ENCODE measurements at regions not wholly inside any gene's neighbourhood (a gene's known extent, or its start where the extent isn't known, plus 50 kb on each side); places are given as distances from the start of the nearest gene placed in this dataset.

GRCh38 chr9:73701415-73702057 is 549.9 kb downstream of the ANXA1 start:
- Mint-ChIP-seq H3K27me3 (peaks cover 0 to 14% of the 10 kb centered on the region in 2 donors), H3K36me3 (no peaks in the 10 kb centered on the region)

GRCh38 chr9:73714294-73714693 is 562.6 kb downstream of the ANXA1 start:
- no peak for DNase-seq (ENCODE audit: low spot score)
- ATAC-seq: no peak
- H3K4me3 Mint-ChIP-seq: no peak overlapping the region
- no peaks in the 10 kb centered on the region for H3K4me1 Mint-ChIP-seq (ENCODE audit: low read depth in 2 of 2)
- H3K27me3 Mint-ChIP-seq: no peaks in the 10 kb centered on the region
- no peaks in the 10 kb centered on the region for H3K36me3 Mint-ChIP-seq
- no peak overlapping the region for H3K27ac Mint-ChIP-seq
- peaks cover 8% of the 10 kb centered on the region for H3K9me3 Mint-ChIP-seq

More at GRCh38 chr9:73701415-73702057, 549.9 kb downstream of the ANXA1 start:
- no peak overlapping the region for H3K4me3 Mint-ChIP-seq
- no peak overlapping the region for H3K27ac Mint-ChIP-seq
- no peak for ATAC-seq
- no peak for DNase-seq (ENCODE audit: low spot score)
- H3K9me3 Mint-ChIP-seq: peaks cover 6% of the 10 kb centered on the region
- H3K4me1 Mint-ChIP-seq (ENCODE audit: low read depth in 2 of 2): no peaks in the 10 kb centered on the region

DNA sequence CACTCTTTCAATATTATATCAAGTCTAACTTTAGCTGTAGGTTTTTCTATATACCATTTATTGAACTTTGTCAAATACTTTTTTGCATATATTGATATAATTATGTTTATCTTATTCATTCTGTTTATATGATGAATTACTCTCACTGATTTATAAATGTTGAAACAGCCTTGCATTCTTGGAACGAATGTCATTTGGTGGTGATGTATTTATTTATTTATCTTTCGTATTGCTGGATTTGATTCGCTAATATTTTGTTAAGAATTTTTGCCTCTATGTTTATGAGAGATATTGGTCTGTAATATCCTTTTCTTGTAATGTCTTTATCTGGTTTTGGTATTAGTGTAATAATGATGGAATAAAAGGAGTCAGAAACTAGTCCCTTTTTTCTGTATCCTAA is 563.9 kb downstream of the ANXA1 start:
- ATAC-seq (no peak), DNase-seq (ENCODE audit: low spot score) (no peak)
- no peaks in the 10 kb centered on the region for H3K27me3 Mint-ChIP-seq
- H3K4me1 Mint-ChIP-seq (ENCODE audit: low read depth in 2 of 2): no peaks in the 10 kb centered on the region
- H3K9me3 Mint-ChIP-seq: peaks cover 8% of the 10 kb centered on the region
- no peaks in the 10 kb centered on the region for H3K36me3 Mint-ChIP-seq
- H3K27ac Mint-ChIP-seq: no peak overlapping the region
- no peak overlapping the region for H3K4me3 Mint-ChIP-seq

GRCh38 chr9:73719660-73720059 is 568.0 kb downstream of the ANXA1 start:
- Mint-ChIP-seq H3K36me3 (no peaks in the 10 kb centered on the region), H3K27ac (no peak overlapping the region), H3K27me3 (no peaks in the 10 kb centered on the region), H3K9me3 (peaks cover 6% of the 10 kb centered on the region), H3K4me1 (ENCODE audit: low read depth in 2 of 2) (no peaks in the 10 kb centered on the region), H3K4me3 (no peak overlapping the region)
- DNase-seq (ENCODE audit: low spot score): no peak
- no peak for ATAC-seq

GRCh38 chr9:73720601-73721000 is 568.9 kb downstream of the ANXA1 start:
- no peaks in the 10 kb centered on the region for H3K27me3 Mint-ChIP-seq
- ATAC-seq (no peak), DNase-seq (ENCODE audit: low spot score) (no peak)
- H3K36me3 Mint-ChIP-seq: no peaks in the 10 kb centered on the region
- no peak overlapping the region for H3K27ac Mint-ChIP-seq
- H3K9me3 Mint-ChIP-seq: peaks cover 6% of the 10 kb centered on the region
- H3K4me3 Mint-ChIP-seq: no peak overlapping the region
- H3K4me1 Mint-ChIP-seq (ENCODE audit: low read depth in 2 of 2): no peaks in the 10 kb centered on the region

DNA sequence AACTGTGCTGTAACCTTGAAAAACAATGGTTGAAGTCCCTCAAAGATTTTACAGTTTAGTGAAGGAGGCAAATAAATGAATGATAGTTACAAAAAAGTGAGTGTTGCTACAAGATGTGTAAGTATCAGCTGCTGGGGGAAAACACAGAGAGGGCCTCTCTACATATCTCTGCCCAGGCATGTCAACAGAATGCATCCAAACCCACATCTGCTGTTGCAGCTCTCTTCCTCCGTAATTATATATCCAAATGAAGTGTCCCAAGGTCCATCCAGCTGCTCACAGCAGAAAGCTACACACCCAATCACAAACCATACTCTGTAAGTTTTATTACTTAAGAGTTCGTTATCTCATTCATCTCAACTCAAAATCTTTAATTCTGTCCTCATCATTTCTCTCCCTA is 584.6 kb downstream of the ANXA1 start:
- DNase-seq (ENCODE audit: low spot score) (no peak), ATAC-seq (no peak)
- H3K27ac Mint-ChIP-seq: no peak overlapping the region
- no peaks in the 10 kb centered on the region for H3K4me1 Mint-ChIP-seq (ENCODE audit: low read depth in 2 of 2)
- H3K36me3 Mint-ChIP-seq: no peaks in the 10 kb centered on the region
- peaks cover 0 to 8% of the 10 kb centered on the region in 2 donors for H3K27me3 Mint-ChIP-seq
- peaks cover 6% of the 10 kb centered on the region for H3K9me3 Mint-ChIP-seq
- H3K4me3 Mint-ChIP-seq: no peak overlapping the region

GRCh38 chr9:73738741-73739530 is 587.3 kb downstream of the ANXA1 start:
- Mint-ChIP-seq H3K4me1 (ENCODE audit: low read depth in 2 of 2) (no peaks in the 10 kb centered on the region), H3K36me3 (no peaks in the 10 kb centered on the region), H3K9me3 (peaks cover 3% of the 10 kb centered on the region), H3K27ac (no peak overlapping the region), H3K4me3 (no peak overlapping the region), H3K27me3 (peaks cover 0 to 8% of the 10 kb centered on the region in 2 donors)
- DNase-seq (ENCODE audit: low spot score) (no peak), ATAC-seq (no peak)

- peaks cover 6% of the 10 kb centered on the region for H3K9me3 Mint-ChIP-seq
- H3K4me3 Mint-ChIP-seq: no peak overlapping the region
- DNase-seq (ENCODE audit: low spot score) (no peak), ATAC-seq (no peak)
- H3K27me3 Mint-ChIP-seq: peaks cover 0 to 8% of the 10 kb centered on the region in 2 donors
- no peak overlapping the region for H3K27ac Mint-ChIP-seq
- no peaks in the 10 kb centered on the region for H3K36me3 Mint-ChIP-seq
- H3K4me1 Mint-ChIP-seq (ENCODE audit: low read depth in 2 of 2): no peaks in the 10 kb centered on the region
These were observed 589.7 kb downstream of the ANXA1 start for GRCh38 chr9:73741316-73741715.

GRCh38 chr9:73742412-73742811 is 590.7 kb downstream of the ANXA1 start:
- Mint-ChIP-seq H3K4me1 (ENCODE audit: low read depth in 2 of 2) (no peaks in the 10 kb centered on the region), H3K27me3 (no peaks in the 10 kb centered on the region), H3K27ac (no peak overlapping the region), H3K4me3 (no peak overlapping the region), H3K9me3 (peaks cover 5% of the 10 kb centered on the region), H3K36me3 (no peaks in the 10 kb centered on the region)
- no peak for ATAC-seq
- DNase-seq (ENCODE audit: low spot score): no peak

GRCh38 chr9:73743826-73744225 is 592.2 kb downstream of the ANXA1 start:
- Mint-ChIP-seq H3K9me3 (peaks cover 8% of the 10 kb centered on the region), H3K36me3 (no peaks in the 10 kb centered on the region), H3K27ac (no peak overlapping the region), H3K27me3 (peaks cover 0 to 5% of the 10 kb centered on the region in 2 donors), H3K4me1 (ENCODE audit: low read depth in 2 of 2) (no peaks in the 10 kb centered on the region), H3K4me3 (no peak overlapping the region)
- ATAC-seq (no peak), DNase-seq (ENCODE audit: low spot score) (no peak)

- Mint-ChIP-seq H3K9me3 (peaks cover 8% of the 10 kb centered on the region), H3K27me3 (peaks cover 0 to 6% of the 10 kb centered on the region in 2 donors), H3K27ac (no peak overlapping the region), H3K36me3 (no peaks in the 10 kb centered on the region), H3K4me3 (no peak overlapping the region), H3K4me1 (ENCODE audit: low read depth in 2 of 2) (no peaks in the 10 kb centered on the region)
- DNase-seq (ENCODE audit: low spot score) (no peak), ATAC-seq (no peak)
These were observed 593.9 kb downstream of the ANXA1 start for GRCh38 chr9:73745598-73745997.

- Mint-ChIP-seq H3K36me3 (no peaks in the 10 kb centered on the region), H3K27ac (no peak overlapping the region), H3K4me1 (ENCODE audit: low read depth in 2 of 2) (no peaks in the 10 kb centered on the region), H3K4me3 (no peak overlapping the region), H3K9me3 (no peaks in the 10 kb centered on the region), H3K27me3 (peaks cover 0 to 17% of the 10 kb centered on the region in 2 donors)
- DNase-seq (ENCODE audit: low spot score): no peak
- ATAC-seq: no peak
These were observed 601.5 kb downstream of the ANXA1 start for GRCh38 chr9:73753171-73753570.

DNA sequence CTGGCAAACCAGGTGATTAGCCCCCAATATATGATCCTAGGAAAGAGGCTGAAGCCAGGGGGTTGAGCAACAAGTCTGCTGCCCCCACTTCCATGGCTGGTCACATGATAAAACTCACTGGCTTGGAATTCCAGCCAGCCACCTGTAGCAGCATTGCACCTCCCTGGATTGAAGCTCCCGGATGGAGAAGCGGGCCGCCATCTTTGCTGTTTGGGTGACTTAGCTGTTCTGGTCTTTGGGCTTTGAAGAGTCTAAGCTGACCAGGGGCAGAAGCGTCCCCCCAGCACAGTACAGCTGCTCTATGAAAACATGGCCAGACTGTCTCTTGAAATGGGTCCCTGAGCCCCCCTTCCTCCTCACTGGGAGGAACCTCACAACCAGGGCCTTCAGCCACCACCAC is 610.2 kb downstream of the ANXA1 start:
- Mint-ChIP-seq H3K4me3 (no peak overlapping the region), H3K36me3 (no peaks in the 10 kb centered on the region)

DNA sequence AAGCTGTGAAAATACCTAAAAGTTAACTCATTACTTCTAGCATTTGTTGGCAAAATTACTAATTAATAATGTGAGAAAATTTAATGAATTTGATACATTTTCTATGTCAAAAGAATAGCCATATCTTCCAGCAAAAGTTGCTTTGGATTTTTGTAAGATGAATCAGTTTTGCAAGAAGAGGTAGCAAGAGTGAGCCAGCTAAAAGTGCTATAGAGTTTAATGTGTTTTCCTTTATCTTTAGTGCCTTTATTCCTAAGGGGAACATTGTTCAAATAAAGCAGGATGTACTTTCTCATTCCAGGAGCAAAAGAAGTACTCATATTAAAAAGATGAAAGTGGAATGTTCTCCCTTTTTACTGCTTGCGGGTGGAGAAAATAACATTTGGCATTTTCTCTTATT is 622.2 kb downstream of the ANXA1 start:
- Mint-ChIP-seq H3K4me1 (ENCODE audit: low read depth in 2 of 2) (no peaks in the 10 kb centered on the region), H3K27ac (no peak overlapping the region)

More for the DNA sequence above, 610.2 kb downstream of the ANXA1 start:
- DNase-seq (ENCODE audit: low spot score) (no peak), ATAC-seq (no peak)
- H3K4me1 Mint-ChIP-seq (ENCODE audit: low read depth in 2 of 2): no peaks in the 10 kb centered on the region
- peaks cover 6% of the 10 kb centered on the region for H3K9me3 Mint-ChIP-seq
- no peak overlapping the region for H3K27ac Mint-ChIP-seq
- H3K27me3 Mint-ChIP-seq: peaks cover 0 to 23% of the 10 kb centered on the region in 2 donors

More for the DNA sequence above, 622.2 kb downstream of the ANXA1 start:
- Mint-ChIP-seq H3K36me3 (no peaks in the 10 kb centered on the region), H3K27me3 (no peaks in the 10 kb centered on the region), H3K9me3 (peaks cover 6% of the 10 kb centered on the region), H3K4me3 (no peak overlapping the region)
- ATAC-seq: no peak
- no peak for DNase-seq (ENCODE audit: low spot score)

Measured in natural killer cell treated with Interleukin-12 subunit alpha and Interleukin-12 subunit beta and Interleukin-15 and Interleukin-18, amount 100 ng/mL, for 72 hours (primary cell).